WTC11 (cell line): ENCODE measurements at regions not wholly inside any gene's neighbourhood (a gene's known extent, or its start where the extent isn't known, plus 50 kb on each side); places are given as distances from the start of the nearest gene placed in this dataset.

Source experiments
- ATAC-seq: fragments of 200-7000 bp; cut with Tn5 transposase; 2 replicates; pipeline ENCODE4 v1.10.0; 2021; ENCODE audit warnings: mild to moderate bottlenecking, moderate library complexity
- CTCF ChIA-PET: fragments of 300-600 bp; sonication (Branson Sonifier 250); formaldehyde crosslinking; loops from one replicate; lab custom pipeline; 2021; ENCODE audit warnings: antibody characterized with exemption; lab: Charles Lee
- POLR2A ChIA-PET: fragments of 350-600 bp; sonication (Branson Sonifier 250); formaldehyde crosslinking; loops from one replicate; lab custom pipeline; 2021; ENCODE audit warnings: antibody characterized with exemption; lab: Charles Lee
- DNase-seq: peaks from one replicate; pipeline ENCODE4 v3.0.0; 2021; ENCODE audit warnings: low spot score
- H3K27ac Mint-ChIP-seq: 2 replicates; pipeline ENCODE4 v1.8.0; 2021; ENCODE audit warnings: mixed read lengths
- H3K27me3 Mint-ChIP-seq: 2 replicates; pipeline ENCODE4 v1.8.0; 2021; ENCODE audit warnings: low read depth, mild to moderate bottlenecking, moderate library complexity, mixed read lengths
- H3K36me3 Mint-ChIP-seq: 2 replicates; pipeline ENCODE4 v1.8.0; 2021; ENCODE audit warnings: mixed read lengths
- H3K4me1 Mint-ChIP-seq: 2 replicates; pipeline ENCODE4 v1.8.0; 2022; ENCODE audit warnings: mixed read lengths
- H3K4me3 Mint-ChIP-seq: 2 replicates; pipeline ENCODE4 v1.8.0; 2021; ENCODE audit warnings: mild to moderate bottlenecking, moderate library complexity, mixed read lengths
- H3K9me3 Mint-ChIP-seq: 2 replicates; pipeline ENCODE4 v1.8.0; 2021; ENCODE audit warnings: mixed read lengths
- CBFB ChIP-seq: sonication (generic); formaldehyde crosslinking; IDR thresholded peaks from 2 replicates; pipeline ENCODE4 v1.8.1; 2022; ENCODE audit warnings: mild to moderate bottlenecking, low read depth, missing genetic modification reagents
- CREB1 ChIP-seq: sonication (generic); formaldehyde crosslinking; IDR thresholded peaks from 2 replicates; pipeline ENCODE4 v1.8.0; 2023; ENCODE audit warnings: mild to moderate bottlenecking, missing genetic modification reagents
- FOXJ3 ChIP-seq: sonication (generic); formaldehyde crosslinking; IDR thresholded peaks from 2 replicates; pipeline ENCODE4 v1.9.0; 2021; ENCODE audit warnings: missing genetic modification reagents, mild to moderate bottlenecking, borderline replicate concordance
- HMGA2 ChIP-seq: fragments of 250-450 bp; sonication (Bioruptor Pico); IDR thresholded peaks from 2 replicates; pipeline ENCODE4 v1.4.0; 2021; ENCODE audit warnings: mild to moderate bottlenecking, moderate library complexity
- JAZF1 ChIP-seq: fragments of 250-450 bp; sonication (Bioruptor Pico); IDR thresholded peaks from 2 replicates; pipeline ENCODE4 v1.9.0; 2021; ENCODE audit warnings: moderate library complexity, mild to moderate bottlenecking, inconsistent platforms
- JUN ChIP-seq: sonication (generic); formaldehyde crosslinking; IDR thresholded peaks from 2 replicates; pipeline ENCODE4 v1.8.0; 2023; ENCODE audit warnings: mild to moderate bottlenecking, missing genetic modification reagents
- MXD4 ChIP-seq: fragments of 250-450 bp; sonication (Bioruptor Pico); IDR thresholded peaks from 2 replicates; pipeline ENCODE4 v1.8.0; 2021; ENCODE audit warnings: mild to moderate bottlenecking, moderate library complexity, borderline replicate concordance
- NFATC4 ChIP-seq: fragments of 250-450 bp; sonication (Bioruptor Pico); IDR thresholded peaks from 2 replicates; pipeline ENCODE4 v1.9.0; 2021; ENCODE audit warnings: mild to moderate bottlenecking
- NR1H2 ChIP-seq: sonication (generic); formaldehyde crosslinking; IDR thresholded peaks from 2 replicates; pipeline ENCODE4 v1.9.0; 2021; ENCODE audit warnings: mild to moderate bottlenecking, moderate library complexity, missing genetic modification reagents
- NR3C1 ChIP-seq: sonication (generic); formaldehyde crosslinking; conservative IDR thresholded peaks from 2 replicates; pipeline ENCODE4 v1.8.1; 2023; ENCODE audit warnings: low read depth, mild to moderate bottlenecking, missing genetic modification reagents
- OVOL2 ChIP-seq: fragments of 250-450 bp; sonication (Bioruptor Pico); IDR thresholded peaks from 2 replicates; pipeline ENCODE4 v1.9.0; 2021; ENCODE audit warnings: mild to moderate bottlenecking, borderline replicate concordance
- SOX15 ChIP-seq: fragments of 250-450 bp; sonication (Bioruptor Pico); IDR thresholded peaks from 2 replicates; pipeline ENCODE4 v1.9.0; 2021; ENCODE audit warnings: mild to moderate bottlenecking
- TCF7 ChIP-seq: sonication (generic); formaldehyde crosslinking; IDR thresholded peaks from 2 replicates; pipeline ENCODE4 v1.8.0; 2022; ENCODE audit warnings: mild to moderate bottlenecking, low read depth, missing genetic modification reagents, moderate library complexity
- TEAD1 ChIP-seq: sonication (generic); formaldehyde crosslinking; IDR thresholded peaks from 2 replicates; pipeline ENCODE4 v1.8.0; 2022; ENCODE audit warnings: mild to moderate bottlenecking, missing genetic modification reagents
- ZNF138 ChIP-seq: sonication (generic); formaldehyde crosslinking; conservative IDR thresholded peaks from 2 replicates; pipeline ENCODE4 v1.8.1; 2022; ENCODE audit warnings: mild to moderate bottlenecking, moderate library complexity, missing genetic modification reagents
- ZNF281 ChIP-seq: sonication (generic); formaldehyde crosslinking; IDR thresholded peaks from 2 replicates; pipeline ENCODE4 v1.8.0; 2023; ENCODE audit warnings: mild to moderate bottlenecking, missing genetic modification reagents
- ZNF425 ChIP-seq: fragments of 250-450 bp; sonication (Bioruptor Pico); conservative IDR thresholded peaks from 2 replicates; pipeline ENCODE4 v1.9.0; 2021; ENCODE audit warnings: mild to moderate bottlenecking
- ZNF532 ChIP-seq: fragments of 250-450 bp; sonication (Bioruptor Pico); IDR thresholded peaks from 2 replicates; pipeline ENCODE4 v1.9.0; 2021; ENCODE audit warnings: mild to moderate bottlenecking, borderline replicate concordance
- ZSCAN18 ChIP-seq: fragments of 250-450 bp; sonication (Bioruptor Pico); IDR thresholded peaks from 2 replicates; pipeline ENCODE4 v2.1.2; 2022; ENCODE audit warnings: mild to moderate bottlenecking, moderate library complexity

GRCh38 chr16:64242492-64242891 is 879.4 kb downstream of the CDH11 start (continued):
- no peak for TF ChIP-seq ZNF425 (CRISPR knock-in tag)
- no peak for TF ChIP-seq TEAD1 (CRISPR knock-in tag)
- TF ChIP-seq JUN (CRISPR knock-in tag), result no peak
- no peak for TF ChIP-seq SOX15 (CRISPR knock-in tag)
- no peak for TF ChIP-seq ZNF281 (CRISPR knock-in tag)
- TF ChIP-seq CBFB (CRISPR knock-in tag), result no peak
- no peak for TF ChIP-seq ZNF532 (CRISPR knock-in tag)
- TF ChIP-seq NR3C1 (CRISPR knock-in tag), result no peak

- no peak overlapping the region for H3K27ac Mint-ChIP-seq
- H3K4me3 Mint-ChIP-seq, result no peak overlapping the region
- no peaks in the 10 kb centered on the region for H3K27me3 Mint-ChIP-seq
- H3K9me3 Mint-ChIP-seq, result peaks cover 9% of the 10 kb centered on the region
- TF ChIP-seq HMGA2, result no peak
- no peak for TF ChIP-seq ZNF532 (CRISPR knock-in tag)
- TF ChIP-seq NR1H2 (CRISPR knock-in tag), result no peak
- TF ChIP-seq FOXJ3 (CRISPR knock-in tag), result no peak
- TF ChIP-seq ZSCAN18 (CRISPR knock-in tag), result no peak
- TF ChIP-seq MXD4 (CRISPR knock-in tag), result no peak
- no peak for TF ChIP-seq OVOL2 (CRISPR knock-in tag)
- TF ChIP-seq NFATC4 (CRISPR knock-in tag), result no peak
- TF ChIP-seq ZNF138 (CRISPR knock-in tag), result no peak
- TF ChIP-seq CREB1 (CRISPR knock-in tag), result no peak
- no peak for TF ChIP-seq JAZF1 (CRISPR knock-in tag)
- TF ChIP-seq TCF7 (CRISPR knock-in tag), result no peak
- H3K36me3 Mint-ChIP-seq, result peaks cover 3% of the 10 kb centered on the region
- ATAC-seq, result no peak
- ChIA-PET POLR2A (no interaction called here), CTCF (no interaction called here)
- no peaks in the 10 kb centered on the region for H3K4me1 Mint-ChIP-seq
- DNase-seq, result no peak
Observed at GRCh38 chr16:64240586-64240985, 881.3 kb downstream of the CDH11 start.
